Lung microvascular endothelial cell (primary cell): ENCODE measurements at regions not wholly inside any gene's neighbourhood (a gene's known extent, or its start where the extent isn't known, plus 50 kb on each side); places are given as distances from the start of the nearest gene placed in this dataset.
"Not testable (repeated sequence)": the region's sequence is repeated elsewhere in the genome, so short reads cannot be mapped to it uniquely, and the experiment has no call there.

Experiments
- DNase-seq, 2 donors: peaks; one replicate each; pipeline versions ENCODE4 v3.0.0 to v3.0.0-alpha.2; 2010; ENCODE audit warnings: low read depth in 2 of 2

- DNase-seq, result no peak
Measured at GRCh38 chr7:50920031-50920635, 137.4 kb upstream of the GRB10 start.

GRCh38 chr7:50915621-50916020 is 132.9 kb upstream of the GRB10 start:
- DNase-seq, result no peak

GRCh38 chr7:50914460-50914859 is 131.8 kb upstream of the GRB10 start:
- DNase-seq, result peak in 1 of 2 donors; percentile 36

- no peak for DNase-seq
Measured at GRCh38 chr7:50908628-50909290, 126.1 kb upstream of the GRB10 start.

- not testable (repeated sequence) for DNase-seq
Measured at GRCh38 chr7:50898604-50899477, 116.1 kb upstream of the GRB10 start.

- DNase-seq, result not testable (repeated sequence)
Measured at GRCh38 chr7:50887061-50887460, 104.4 kb upstream of the GRB10 start.

- no peak for DNase-seq
Measured at GRCh38 chr7:50872437-50872836, 89.7 kb upstream of the GRB10 start.

GRCh38 chr7:50869108-50869725 is 86.5 kb upstream of the GRB10 start:
- peak; percentile 43 to 58 for DNase-seq

- DNase-seq, result no peak
Measured at GRCh38 chr7:50868426-50869100, 85.9 kb upstream of the GRB10 start.

GRCh38 chr7:50867034-50867356 is 84.3 kb upstream of the GRB10 start:
- no peak for DNase-seq

GRCh38 chr7:50866343-50867033 is 83.8 kb upstream of the GRB10 start:
- DNase-seq, result no peak

GRCh38 chr7:50865450-50865849 is 82.8 kb upstream of the GRB10 start:
- DNase-seq, result peak in 1 of 2 donors; percentile 25

GRCh38 chr7:50864694-50865093 is 82.0 kb upstream of the GRB10 start:
- no peak for DNase-seq

GRCh38 chr7:50863053-50863452 is 80.4 kb upstream of the GRB10 start:
- no peak for DNase-seq

- DNase-seq, result no peak
Measured at GRCh38 chr7:50862302-50862701, 79.6 kb upstream of the GRB10 start.

- no peak for DNase-seq
Measured at GRCh38 chr7:50860598-50860997, 77.9 kb upstream of the GRB10 start.

- DNase-seq, result no peak
Measured at GRCh38 chr7:50860174-50860573, 77.5 kb upstream of the GRB10 start.

- no peak for DNase-seq
Measured at GRCh38 chr7:50858528-50859245, 76.0 kb upstream of the GRB10 start.

- no peak for DNase-seq
Measured at GRCh38 chr7:50857804-50858489, 75.3 kb upstream of the GRB10 start.

GRCh38 chr7:50856806-50857205 is 74.1 kb upstream of the GRB10 start:
- no peak for DNase-seq
